B cell (primary cell): ENCODE measurements at regions not wholly inside any gene's neighbourhood (a gene's known extent, or its start where the extent isn't known, plus 50 kb on each side); places are given as distances from the start of the nearest gene placed in this dataset.

Experiments
- ATAC-seq: fragments of 200-7000 bp; cut with Tn5 transposase; one replicate; pipeline ENCODE4 v1.10.0; 2021; ENCODE audit warnings: low read depth, mild to moderate bottlenecking, moderate number of reproducible peaks, moderate library complexity
- CTCF ChIA-PET: fragments of 350-600 bp; sonication (Branson Sonifier 250); formaldehyde crosslinking; loops from one replicate; lab custom pipeline; 2021; ENCODE audit warnings: antibody characterized with exemption, inconsistent platforms; lab: Charles Lee
- POLR2A ChIA-PET: fragments of 350-600 bp; sonication (Branson Sonifier 250); formaldehyde crosslinking; loops from one replicate; lab custom pipeline; 2021; ENCODE audit warnings: antibody characterized with exemption; lab: Charles Lee
- DNase-seq: peaks from one replicate; pipeline ENCODE4 v3.0.0; 2013
- H2AFZ ChIP-seq: 2 replicates; pipeline ENCODE4 v1.6.1; 2012; ENCODE audit warnings: mild to moderate bottlenecking, low read depth, low read length; ENCODE audit not compliant: insufficient read depth, poor library complexity, severe bottlenecking
- H3K27ac ChIP-seq, 2 donors: 1 replicate in 1 of 2; 2 replicates in 1 of 2; pipeline ENCODE4 v1.5.1; 2012 to 2013; ENCODE audit warnings: low read length in 2 of 2, mild to moderate bottlenecking in 2 of 2, moderate library complexity in 1 of 2
- H3K27me3 ChIP-seq, 4 experiments: fragments of 200-600 bp in 1 of 4; sonication (generic) in 1 of 4; replicated peaks in 1 of 4; 1 replicate in 2 of 4; 2 replicates in 2 of 4; pipeline versions ENCODE4 v1.6.1 to v1.7.0; 2013 to 2016; ENCODE audit warnings: low read length in 3 of 4, mild to moderate bottlenecking in 2 of 4, mixed read lengths in 1 of 4, moderate library complexity in 1 of 4; ENCODE audit not compliant: insufficient read depth in 4 of 4, control insufficient read depth in 3 of 4; ENCODE audit errors: control extremely low read depth in 1 of 4
- H3K36me3 ChIP-seq, 2 experiments: replicated peaks in 1 of 2; 1 replicate in 1 of 2; 2 replicates in 1 of 2; pipeline versions ENCODE4 v1.6.1 to v1.7.1; 2013; ENCODE audit warnings: low read length in 1 of 2; ENCODE audit not compliant: insufficient read depth in 2 of 2, control insufficient read depth in 1 of 2; ENCODE audit errors: control extremely low read depth in 1 of 2, extremely low read depth in 1 of 2
- H3K4me1 ChIP-seq, 2 donors: fragments of 200-600 bp in 1 of 2; sonication (generic) in 1 of 2; 1 replicate in 1 of 2; 2 replicates in 1 of 2; pipeline versions ENCODE4 v1.5.1 to v1.6.1; 2013 to 2017; ENCODE audit warnings: low read length in 2 of 2; ENCODE audit not compliant: control insufficient read depth in 2 of 2, insufficient read depth in 2 of 2
- H3K4me2 ChIP-seq: replicated peaks from 2 replicates; pipeline ENCODE3; 2012; ENCODE audit warnings: mild to moderate bottlenecking, low read depth, low read length; ENCODE audit not compliant: poor library complexity, severe bottlenecking
- H3K4me3 ChIP-seq, 5 experiments: fragments of 200-600 bp in 1 of 5; sonication (generic) in 1 of 5; 1 replicate in 3 of 5; 2 replicates in 2 of 5; pipeline versions ENCODE4 v1.5.1 to v1.7.0; 2011 to 2016; ENCODE audit warnings: low read length in 4 of 5, mild to moderate bottlenecking in 4 of 5, low read depth in 2 of 5, control low read depth in 1 of 5, moderate library complexity in 1 of 5; ENCODE audit not compliant: insufficient read depth in 1 of 5; ENCODE audit errors: control extremely low read depth in 1 of 5, extremely low read depth in 1 of 5
- H3K79me2 ChIP-seq: fragments of 200-600 bp; sonication (generic); one replicate; pipeline ENCODE4 v1.6.0; 2016; ENCODE audit warnings: low read length; ENCODE audit not compliant: control insufficient read depth, insufficient read depth
- H3K9ac ChIP-seq: fragments of 200-600 bp; sonication (generic); 2 replicates; pipeline ENCODE4 v1.6.1; 2017; ENCODE audit warnings: mild to moderate bottlenecking, low read length, moderate library complexity
- H3K9me3 ChIP-seq, 3 donors: one replicate each; pipeline versions ENCODE4 v1.6.1 to v1.7.1; 2013; ENCODE audit warnings: low read length in 2 of 3; ENCODE audit not compliant: control insufficient read depth in 2 of 3, insufficient read depth in 1 of 3; ENCODE audit errors: control extremely low read depth in 1 of 3
- H4K20me1 ChIP-seq: 2 replicates; pipeline ENCODE4 v1.6.0; 2012; ENCODE audit warnings: mild to moderate bottlenecking, low read length; ENCODE audit not compliant: insufficient read depth, control insufficient read depth, poor library complexity, severe bottlenecking
- H3K27ac Mint-ChIP-seq: one replicate; pipeline ENCODE4 v1.8.0; 2021; ENCODE audit warnings: mixed read lengths
- H3K27me3 Mint-ChIP-seq: one replicate; pipeline ENCODE4 v1.8.0; 2021; ENCODE audit warnings: mixed read lengths
- H3K4me1 Mint-ChIP-seq: one replicate; pipeline ENCODE4 v1.8.0; 2021; ENCODE audit warnings: mixed read lengths
- H3K4me3 Mint-ChIP-seq: one replicate; pipeline ENCODE4 v1.8.0; 2021; ENCODE audit warnings: mixed read lengths
- H3K9me3 Mint-ChIP-seq: one replicate; pipeline ENCODE4 v1.8.0; 2022; ENCODE audit warnings: mixed read lengths; ENCODE audit not compliant: insufficient read depth
- EZH2 ChIP-seq: IDR thresholded peaks from 2 replicates; pipeline ENCODE4 v1.6.1; 2012; ENCODE audit warnings: borderline replicate concordance, low read depth, mild to moderate bottlenecking, moderate library complexity, low read length; ENCODE audit not compliant: insufficient read depth, poor library complexity, severe bottlenecking
- WGBS: methylation state at CpG from one replicate; pipeline ENCODE4 v1.1.5; 2013; ENCODE audit warnings: missing lambda C conversion rate; ENCODE audit not compliant: insufficient coverage; 5-methylcytosine and 5-hydroxymethylcytosine counted together
- intact Hi-C: fragments of 100-400 bp; cut with micrococcal nuclease; formaldehyde crosslinking; loops from one replicate; pipeline ENCODE4 v1.10.0; 2022
- TF ChIP-seq, protein P1 (sequence below): fragments of 200-600 bp; IDR thresholded peaks from one replicate; pipeline ENCODE4 v1.8.0; 2022; ENCODE audit warnings: antibody characterized with exemption, mild to moderate bottlenecking

- Histone ChIP-seq H3K9me3 (no peaks in the 10 kb centered on the region), H3K4me1 (peaks cover 9% of the 10 kb centered on the region in 2 donors), H3K4me2 (peak overlapping the region; percentile 10), H2AFZ (no peak overlapping the region), H3K79me2 (no peaks in the 10 kb centered on the region), H3K27me3 (no peaks in the 10 kb centered on the region), H3K36me3 (no peaks in the 10 kb centered on the region), H3K27ac (peak overlapping the region in 1 of 2 donors; percentile 7), H3K9ac (no peak overlapping the region), H4K20me1 (no peaks in the 10 kb centered on the region), H3K4me3 (no peak overlapping the region)
- DNase-seq (peak; percentile 39), ATAC-seq (peak; percentile 64)
- Mint-ChIP-seq H3K4me3 (no peak overlapping the region), H3K4me1 (peaks cover 20% of the 10 kb centered on the region), H3K27ac (peak overlapping the region; percentile 21), H3K9me3 (no peaks in the 10 kb centered on the region), H3K27me3 (no peaks in the 10 kb centered on the region)
- 9% methylated on average over 1 of the region's 5 CpGs for WGBS
- intact Hi-C loops = loop anchor here (10.0 kb wide), 1 partner anchor 172 kb away; no protein-coding TSS in a partner anchor
- ChIA-PET CTCF (no interaction called here), POLR2A (interaction anchor here (1.1 kb wide), 1 partner anchor 46 kb away, joined by 3 read pairs; no protein-coding TSS in a partner anchor)
- TF ChIP-seq EZH2 = no peak
- TF ChIP-seq, protein P1, sequence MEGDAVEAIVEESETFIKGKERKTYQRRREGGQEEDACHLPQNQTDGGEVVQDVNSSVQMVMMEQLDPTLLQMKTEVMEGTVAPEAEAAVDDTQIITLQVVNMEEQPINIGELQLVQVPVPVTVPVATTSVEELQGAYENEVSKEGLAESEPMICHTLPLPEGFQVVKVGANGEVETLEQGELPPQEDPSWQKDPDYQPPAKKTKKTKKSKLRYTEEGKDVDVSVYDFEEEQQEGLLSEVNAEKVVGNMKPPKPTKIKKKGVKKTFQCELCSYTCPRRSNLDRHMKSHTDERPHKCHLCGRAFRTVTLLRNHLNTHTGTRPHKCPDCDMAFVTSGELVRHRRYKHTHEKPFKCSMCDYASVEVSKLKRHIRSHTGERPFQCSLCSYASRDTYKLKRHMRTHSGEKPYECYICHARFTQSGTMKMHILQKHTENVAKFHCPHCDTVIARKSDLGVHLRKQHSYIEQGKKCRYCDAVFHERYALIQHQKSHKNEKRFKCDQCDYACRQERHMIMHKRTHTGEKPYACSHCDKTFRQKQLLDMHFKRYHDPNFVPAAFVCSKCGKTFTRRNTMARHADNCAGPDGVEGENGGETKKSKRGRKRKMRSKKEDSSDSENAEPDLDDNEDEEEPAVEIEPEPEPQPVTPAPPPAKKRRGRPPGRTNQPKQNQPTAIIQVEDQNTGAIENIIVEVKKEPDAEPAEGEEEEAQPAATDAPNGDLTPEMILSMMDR = no peak
These were observed 433.8 kb upstream of the CBLB start for GRCh38 chr3:106302451-106303221.

DNA sequence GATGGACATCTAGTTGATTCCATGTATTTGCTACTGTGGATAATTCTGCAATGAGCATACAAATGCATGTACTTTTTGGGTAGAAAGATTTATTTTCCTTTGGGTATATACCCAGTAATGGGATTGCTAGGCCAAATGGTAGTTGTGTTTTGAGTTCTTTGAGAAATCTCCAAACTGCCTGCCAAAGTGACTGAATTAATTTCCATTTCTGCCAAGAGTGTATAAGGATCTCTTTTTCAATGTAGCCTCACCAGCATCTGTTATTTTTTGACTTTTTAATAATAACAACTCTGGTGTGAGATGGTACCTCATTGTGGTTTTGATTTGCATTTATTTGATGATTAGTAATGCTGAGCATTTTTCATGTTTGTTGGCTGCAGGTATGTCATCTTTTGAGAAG, 435.0 kb upstream of the CBLB start:
- CTCF ChIA-PET = no interaction called here

More for the DNA sequence above, 435.0 kb upstream of the CBLB start:
- Histone ChIP-seq H3K36me3 (no peaks in the 10 kb centered on the region), H3K79me2 (no peaks in the 10 kb centered on the region), H3K4me2 (no peak overlapping the region), H2AFZ (no peak overlapping the region), H3K4me3 (no peak overlapping the region), H3K4me1 (peaks cover 9% of the 10 kb centered on the region in 2 donors), H3K9ac (no peak overlapping the region), H3K9me3 (no peaks in the 10 kb centered on the region), H3K27ac (no peak overlapping the region), H3K27me3 (no peaks in the 10 kb centered on the region), H4K20me1 (no peaks in the 10 kb centered on the region)
- TF ChIP-seq, protein P1 = no peak
- TF ChIP-seq EZH2 = no peak
- H3K9me3 Mint-ChIP-seq = no peaks in the 10 kb centered on the region
- DNase-seq = no peak
- POLR2A ChIA-PET = no interaction called here
- no peak for ATAC-seq
- no peaks in the 10 kb centered on the region for H3K27me3 Mint-ChIP-seq
- peaks cover 20% of the 10 kb centered on the region for H3K4me1 Mint-ChIP-seq
- intact Hi-C loops = loop anchor here (10.0 kb wide), 1 partner anchor 171 kb away; no protein-coding TSS in a partner anchor
- H3K27ac Mint-ChIP-seq = no peak overlapping the region
- H3K4me3 Mint-ChIP-seq = no peak overlapping the region
